ENCODE measurements at regions not wholly inside any gene's neighbourhood (a gene's known extent, or its start where the extent isn't known, plus 50 kb on each side); places are given as distances from the start of the nearest gene placed in this dataset.

DNA sequence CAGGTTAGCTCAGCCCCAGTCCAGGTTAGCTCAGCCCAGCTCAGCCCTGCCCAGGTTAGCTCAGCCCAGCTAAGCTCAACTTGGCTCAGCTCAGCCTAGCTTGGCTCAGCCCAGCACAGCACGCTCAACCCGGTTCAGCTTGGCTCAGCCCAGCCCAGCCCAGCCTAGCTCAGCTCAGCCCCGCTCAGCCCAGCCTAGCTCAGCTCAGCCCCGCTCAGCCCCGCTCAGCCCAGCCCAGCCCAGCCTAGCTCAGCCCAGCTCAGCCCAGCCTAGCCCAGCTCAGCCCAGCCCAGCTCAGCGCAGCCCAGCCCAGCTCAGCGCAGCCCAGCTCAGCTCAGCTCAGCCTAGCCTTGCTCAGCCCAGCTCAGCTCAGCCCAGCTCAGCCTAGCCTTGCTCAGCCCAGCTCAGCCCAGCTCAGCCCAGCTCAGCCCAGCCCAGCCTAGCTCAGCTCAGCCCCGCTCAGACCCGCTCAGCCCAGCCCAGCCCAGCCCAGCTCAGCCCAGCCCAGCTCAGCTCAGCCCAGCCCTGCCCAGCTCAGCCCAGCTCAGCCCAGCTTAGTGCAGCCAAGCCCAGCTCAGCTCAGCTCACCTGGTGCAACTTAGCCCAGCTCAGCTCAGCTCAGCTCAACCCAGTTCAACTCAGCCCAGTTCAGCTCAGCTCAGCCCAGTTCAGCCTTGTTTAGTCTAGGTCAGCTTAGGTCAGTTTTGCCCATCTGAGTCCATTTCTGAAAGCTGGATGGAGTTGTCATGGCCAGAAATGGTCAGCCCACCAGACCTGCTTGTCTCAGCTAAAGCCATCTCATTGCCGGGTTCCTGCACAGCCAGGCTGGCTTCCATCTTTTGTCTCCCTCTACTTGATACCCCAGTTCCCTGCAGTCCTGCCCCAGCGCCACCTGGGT lies 333.6 kb downstream of the TMEM121 start:
- intact Hi-C loops (cut with DNase I) = no loop called here
- ATAC-seq (no peak), DNase-seq (peak; percentile 1 to 8 (median 2))
- Histone ChIP-seq H3K36me3 (replicated peaks in 1 of 2; ENCODE audit: insufficient read depth in 1 of 2, low read depth in 2 of 2) (no peaks in the 10 kb centered on the region), H3K9me3 (no peaks in the 10 kb centered on the region), H3K4me3 (no peak overlapping the region), H3K27me3 (no peaks in the 10 kb centered on the region), H3K27ac (no peak overlapping the region), H3K4me1 (no peaks in the 10 kb centered on the region)
- TF ChIP-seq, protein P1, sequence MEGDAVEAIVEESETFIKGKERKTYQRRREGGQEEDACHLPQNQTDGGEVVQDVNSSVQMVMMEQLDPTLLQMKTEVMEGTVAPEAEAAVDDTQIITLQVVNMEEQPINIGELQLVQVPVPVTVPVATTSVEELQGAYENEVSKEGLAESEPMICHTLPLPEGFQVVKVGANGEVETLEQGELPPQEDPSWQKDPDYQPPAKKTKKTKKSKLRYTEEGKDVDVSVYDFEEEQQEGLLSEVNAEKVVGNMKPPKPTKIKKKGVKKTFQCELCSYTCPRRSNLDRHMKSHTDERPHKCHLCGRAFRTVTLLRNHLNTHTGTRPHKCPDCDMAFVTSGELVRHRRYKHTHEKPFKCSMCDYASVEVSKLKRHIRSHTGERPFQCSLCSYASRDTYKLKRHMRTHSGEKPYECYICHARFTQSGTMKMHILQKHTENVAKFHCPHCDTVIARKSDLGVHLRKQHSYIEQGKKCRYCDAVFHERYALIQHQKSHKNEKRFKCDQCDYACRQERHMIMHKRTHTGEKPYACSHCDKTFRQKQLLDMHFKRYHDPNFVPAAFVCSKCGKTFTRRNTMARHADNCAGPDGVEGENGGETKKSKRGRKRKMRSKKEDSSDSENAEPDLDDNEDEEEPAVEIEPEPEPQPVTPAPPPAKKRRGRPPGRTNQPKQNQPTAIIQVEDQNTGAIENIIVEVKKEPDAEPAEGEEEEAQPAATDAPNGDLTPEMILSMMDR (IDR thresholded peaks at IDR 0.05) = no peak
- no peak for TF ChIP-seq POLR2A (IDR thresholded peaks at IDR 0.05)
- WGBS, 2 donors = 64 to 75% methylated on average over 8 to 10 of the region's 11 CpGs

- Histone ChIP-seq H3K9me3 (no peaks in the 10 kb centered on the region), H3K4me1 (no peaks in the 10 kb centered on the region), H3K36me3 (replicated peaks in 1 of 2; ENCODE audit: insufficient read depth in 1 of 2, low read depth in 2 of 2) (no peaks in the 10 kb centered on the region), H3K4me3 (no peak overlapping the region), H3K27ac (no peak overlapping the region), H3K27me3 (no peaks in the 10 kb centered on the region)
- no peak for ATAC-seq
- intact Hi-C loops (cut with DNase I) = no loop called here
- TF ChIP-seq, protein P1 (IDR thresholded peaks at IDR 0.05) = no peak
- no peak for TF ChIP-seq POLR2A (IDR thresholded peaks at IDR 0.05)
- DNase-seq = peak in 3 of 4 donors; percentile 0 to 6 (median 2)
- whole genome bisulfite sequencing, 2 donors = 60 to 79% methylated on average over 19 to 22 of the region's 22 CpGs
These were observed 334.5 kb downstream of the TMEM121 start for GRCh38 chr14:105860615-105861580.

GRCh38 chr14:105861985-105862465 lies 335.6 kb downstream of the TMEM121 start:
- Histone ChIP-seq H3K27ac (no peak overlapping the region), H3K27me3 (no peaks in the 10 kb centered on the region), H3K4me1 (no peaks in the 10 kb centered on the region), H3K4me3 (no peak overlapping the region), H3K36me3 (replicated peaks in 1 of 2; ENCODE audit: insufficient read depth in 1 of 2, low read depth in 2 of 2) (no peaks in the 10 kb centered on the region), H3K9me3 (no peaks in the 10 kb centered on the region)
- ATAC-seq (no peak), DNase-seq (peak in 2 of 4 donors; percentile 1 to 2)
- 48 to 68% methylated on average over 11 of the region's 11 CpGs for WGBS, 2 donors
- TF ChIP-seq POLR2A (IDR thresholded peaks at IDR 0.05) = no peak
- TF ChIP-seq, protein P1 (IDR thresholded peaks at IDR 0.05) = no peak
- intact Hi-C loops (cut with DNase I) = no loop called here

DNA sequence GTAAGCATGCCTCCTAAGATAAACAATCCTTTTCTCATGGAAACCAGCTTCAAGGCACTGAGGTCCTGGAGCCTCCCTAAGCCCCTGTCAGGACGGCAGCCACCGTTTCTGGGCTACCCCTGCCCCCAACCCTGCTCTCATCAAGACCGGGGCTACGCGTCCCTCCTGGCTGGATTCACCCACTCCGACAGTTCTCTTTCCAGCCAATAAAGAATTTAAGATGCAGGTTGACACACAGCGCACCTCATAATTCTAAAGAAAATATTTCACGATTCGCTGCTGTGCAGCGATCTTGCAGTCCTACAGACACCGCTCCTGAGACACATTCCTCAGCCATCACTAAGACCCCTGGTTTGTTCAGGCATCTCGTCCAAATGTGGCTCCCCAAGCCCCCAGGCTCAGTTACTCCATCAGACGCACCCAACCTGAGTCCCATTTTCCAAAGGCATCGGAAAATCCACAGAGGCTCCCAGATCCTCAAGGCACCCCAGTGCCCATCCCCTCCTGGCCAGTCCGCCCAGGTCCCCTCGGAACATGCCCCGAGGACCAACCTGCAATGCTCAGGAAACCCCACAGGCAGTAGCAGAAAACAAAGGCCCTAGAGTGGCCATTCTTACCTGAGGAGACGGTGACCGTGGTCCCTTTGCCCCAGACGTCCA lies 336.3 kb downstream of the TMEM121 start:
- Histone ChIP-seq H3K27ac (no peak overlapping the region), H3K36me3 (replicated peaks in 1 of 2; ENCODE audit: insufficient read depth in 1 of 2, low read depth in 2 of 2) (no peaks in the 10 kb centered on the region), H3K9me3 (no peaks in the 10 kb centered on the region), H3K4me3 (no peak overlapping the region), H3K27me3 (no peaks in the 10 kb centered on the region), H3K4me1 (no peaks in the 10 kb centered on the region)
- 59 to 75% methylated on average over 19 to 20 of the region's 20 CpGs for WGBS, 2 donors
- intact Hi-C loops (cut with DNase I) = no loop called here
- DNase-seq (peak in 1 of 4 donors; percentile 0), ATAC-seq (no peak)
- TF ChIP-seq, protein P1 (IDR thresholded peaks at IDR 0.05) = no peak
- TF ChIP-seq POLR2A (IDR thresholded peaks at IDR 0.05) = no peak

Data from body of pancreas (tissue), 4 donors.